ENCODE measurements at regions not wholly inside any gene's neighbourhood (a gene's known extent, or its start where the extent isn't known, plus 50 kb on each side); places are given as distances from the start of the nearest gene placed in this dataset.

DNA sequence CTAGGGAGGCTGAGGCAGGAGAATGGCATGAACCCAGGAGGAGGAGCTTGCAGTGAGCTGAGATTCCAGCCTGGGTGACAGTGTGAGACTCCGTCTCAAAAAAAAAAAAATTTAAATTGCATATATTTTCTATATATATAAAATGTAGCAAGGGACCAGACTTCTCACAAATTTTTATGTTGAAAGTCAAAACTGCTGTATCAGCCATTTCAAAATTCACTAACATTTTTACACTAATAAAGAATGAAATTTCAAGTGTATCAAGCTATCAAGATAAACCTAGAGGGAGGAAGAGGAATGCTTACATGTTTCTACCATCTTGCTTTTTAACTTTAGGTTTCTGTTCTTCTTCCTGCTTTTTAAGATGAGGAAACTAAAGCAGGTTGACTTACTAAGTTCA, 464.0 kb downstream of the KCNJ3 start:
- no peaks in the 10 kb centered on the region for H3K27me3 Mint-ChIP-seq
- no peak for ATAC-seq
- H3K4me1 Mint-ChIP-seq, result no peaks in the 10 kb centered on the region
- H3K36me3 Mint-ChIP-seq, result no peaks in the 10 kb centered on the region
- no peak overlapping the region for H3K27ac Mint-ChIP-seq
- H3K4me3 Mint-ChIP-seq, result no peak overlapping the region
- H3K9me3 Mint-ChIP-seq, result peaks cover 0 to 2% (median 0%) of the 10 kb centered on the region in 9 donors
- POLR2A ChIA-PET, result no interaction called here
- no peak for DNase-seq

DNA sequence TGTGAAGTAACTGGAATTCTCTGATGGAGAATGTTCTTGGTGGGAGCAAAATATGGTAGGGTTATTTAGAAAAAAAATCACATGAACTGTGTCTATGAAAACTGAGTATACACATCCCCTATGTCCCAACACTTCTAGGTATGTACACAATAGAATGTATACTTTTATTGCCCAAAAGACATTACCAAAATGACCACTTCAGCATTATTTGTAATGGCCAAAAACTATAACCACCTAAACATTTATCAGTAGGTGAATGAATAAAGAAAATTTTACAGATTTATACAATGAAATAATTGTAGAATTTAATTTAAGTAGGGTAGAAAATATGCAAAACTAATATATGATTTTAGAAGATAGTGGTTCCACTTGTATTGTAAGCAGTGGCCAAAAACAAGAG, 462.8 kb downstream of the KCNJ3 start:
- Mint-ChIP-seq H3K27ac (no peak overlapping the region), H3K36me3 (no peaks in the 10 kb centered on the region), H3K4me3 (no peak overlapping the region), H3K9me3 (peaks cover 0 to 2% (median 0%) of the 10 kb centered on the region in 9 donors), H3K4me1 (no peaks in the 10 kb centered on the region), H3K27me3 (no peaks in the 10 kb centered on the region)
- no peak for ATAC-seq
- POLR2A ChIA-PET, result no interaction called here
- no peak for DNase-seq

- ATAC-seq (no peak), DNase-seq (no peak)
- Mint-ChIP-seq H3K27me3 (peaks cover 0 to 2% (median 0%) of the 10 kb centered on the region in 5 donors), H3K36me3 (no peaks in the 10 kb centered on the region), H3K27ac (no peak overlapping the region), H3K9me3 (peaks cover 0 to 2% (median 0%) of the 10 kb centered on the region in 9 donors), H3K4me3 (no peak overlapping the region), H3K4me1 (no peaks in the 10 kb centered on the region)
- POLR2A ChIA-PET, result no interaction called here
Measured at GRCh38 chr2:155157711-155158110, 459.2 kb downstream of the KCNJ3 start.

DNA sequence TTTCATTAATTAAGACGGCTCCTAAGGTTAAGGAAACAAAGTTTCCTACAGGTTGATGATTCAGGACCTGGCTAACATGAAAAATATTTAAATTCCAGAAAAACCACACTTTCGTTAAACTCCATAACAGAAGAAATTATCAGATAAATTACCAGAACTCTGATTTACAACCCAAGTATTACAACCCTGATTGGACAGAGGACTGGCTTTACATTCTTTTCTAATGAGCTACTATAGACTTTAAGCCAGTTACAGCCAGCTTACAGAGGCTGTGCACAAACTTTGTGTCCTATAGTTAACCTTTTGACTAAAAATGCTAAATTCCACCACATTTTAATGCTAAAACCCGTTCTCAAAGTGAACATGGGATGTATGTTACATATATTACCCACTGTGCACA, 458.6 kb downstream of the KCNJ3 start:
- H3K9me3 Mint-ChIP-seq, result peaks cover 0 to 2% (median 0%) of the 10 kb centered on the region in 9 donors
- ATAC-seq (no peak), DNase-seq (no peak)
- no peak overlapping the region for H3K4me3 Mint-ChIP-seq
- H3K4me1 Mint-ChIP-seq, result no peaks in the 10 kb centered on the region
- H3K27me3 Mint-ChIP-seq, result peaks cover 0 to 2% (median 0%) of the 10 kb centered on the region in 5 donors
- POLR2A ChIA-PET, result no interaction called here
- H3K36me3 Mint-ChIP-seq, result no peaks in the 10 kb centered on the region
- H3K27ac Mint-ChIP-seq, result no peak overlapping the region

DNA sequence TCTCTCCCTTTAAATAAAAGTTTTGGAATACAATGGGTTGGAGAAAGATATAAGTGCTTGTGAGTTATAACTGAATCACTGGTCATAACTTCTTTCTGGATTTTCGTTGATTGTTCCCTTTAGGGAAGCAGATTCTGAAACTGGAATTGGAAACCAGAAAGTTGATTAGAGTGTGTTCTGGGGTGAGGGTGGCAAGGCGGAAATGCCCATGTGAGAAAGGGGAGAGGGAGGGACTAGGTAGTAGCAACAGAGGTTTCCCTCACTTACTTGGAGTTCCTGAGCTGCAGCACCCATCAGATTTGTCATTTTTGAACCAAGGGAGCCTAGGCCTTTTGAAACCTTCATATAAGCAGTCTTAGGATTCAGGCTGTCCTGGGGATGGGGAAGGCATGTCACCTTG, 453.4 kb downstream of the KCNJ3 start:
- ATAC-seq (no peak), DNase-seq (no peak)
- Mint-ChIP-seq H3K9me3 (no peaks in the 10 kb centered on the region), H3K36me3 (no peaks in the 10 kb centered on the region), H3K27ac (no peak overlapping the region), H3K4me3 (no peak overlapping the region), H3K27me3 (peaks cover 0 to 2% (median 0%) of the 10 kb centered on the region in 5 donors), H3K4me1 (no peaks in the 10 kb centered on the region)
- POLR2A ChIA-PET, result interaction anchor here (0.6 kb wide), 1 partner anchor 1562 kb away, joined by 3 read pairs; no protein-coding TSS in a partner anchor

- no peak overlapping the region for H3K27ac Mint-ChIP-seq
- no peaks in the 10 kb centered on the region for H3K36me3 Mint-ChIP-seq
- H3K27me3 Mint-ChIP-seq, result peaks cover 0 to 2% (median 0%) of the 10 kb centered on the region in 5 donors
- H3K4me3 Mint-ChIP-seq, result no peak overlapping the region
- POLR2A ChIA-PET, result no interaction called here
- DNase-seq (no peak), ATAC-seq (no peak)
- no peaks in the 10 kb centered on the region for H3K4me1 Mint-ChIP-seq
- no peaks in the 10 kb centered on the region for H3K9me3 Mint-ChIP-seq
Measured at GRCh38 chr2:155151472-155151871, 453.0 kb downstream of the KCNJ3 start.

GRCh38 chr2:155145758-155146229, 447.3 kb downstream of the KCNJ3 start:
- Mint-ChIP-seq H3K4me3 (no peak overlapping the region), H3K4me1 (no peaks in the 10 kb centered on the region), H3K27me3 (no peaks in the 10 kb centered on the region), H3K36me3 (no peaks in the 10 kb centered on the region), H3K9me3 (no peaks in the 10 kb centered on the region), H3K27ac (no peak overlapping the region)
- POLR2A ChIA-PET, result no interaction called here
- no peak for ATAC-seq
- DNase-seq, result no peak

GRCh38 chr2:155141418-155141817, 442.9 kb downstream of the KCNJ3 start:
- Mint-ChIP-seq H3K4me1 (no peaks in the 10 kb centered on the region), H3K4me3 (no peak overlapping the region), H3K36me3 (no peaks in the 10 kb centered on the region), H3K27ac (no peak overlapping the region), H3K27me3 (no peaks in the 10 kb centered on the region), H3K9me3 (no peaks in the 10 kb centered on the region)
- DNase-seq (no peak), ATAC-seq (no peak)
- POLR2A ChIA-PET, result no interaction called here

GRCh38 chr2:155125585-155126230, 427.2 kb downstream of the KCNJ3 start:
- Mint-ChIP-seq H3K36me3 (no peaks in the 10 kb centered on the region), H3K4me3 (no peak overlapping the region), H3K27ac (no peak overlapping the region), H3K27me3 (no peaks in the 10 kb centered on the region), H3K9me3 (peaks cover 0 to 16% (median 0%) of the 10 kb centered on the region in 9 donors), H3K4me1 (no peaks in the 10 kb centered on the region)
- DNase-seq, result no peak
- no peak for ATAC-seq
- POLR2A ChIA-PET, result no interaction called here

- POLR2A ChIA-PET, result no interaction called here
- Mint-ChIP-seq H3K4me1 (no peaks in the 10 kb centered on the region), H3K27ac (no peak overlapping the region), H3K4me3 (no peak overlapping the region), H3K9me3 (peaks cover 0 to 18% (median 2%) of the 10 kb centered on the region in 9 donors), H3K27me3 (no peaks in the 10 kb centered on the region), H3K36me3 (no peaks in the 10 kb centered on the region)
- no peak for ATAC-seq
- no peak for DNase-seq
Measured at GRCh38 chr2:155115846-155116245, 417.4 kb downstream of the KCNJ3 start.

DNA sequence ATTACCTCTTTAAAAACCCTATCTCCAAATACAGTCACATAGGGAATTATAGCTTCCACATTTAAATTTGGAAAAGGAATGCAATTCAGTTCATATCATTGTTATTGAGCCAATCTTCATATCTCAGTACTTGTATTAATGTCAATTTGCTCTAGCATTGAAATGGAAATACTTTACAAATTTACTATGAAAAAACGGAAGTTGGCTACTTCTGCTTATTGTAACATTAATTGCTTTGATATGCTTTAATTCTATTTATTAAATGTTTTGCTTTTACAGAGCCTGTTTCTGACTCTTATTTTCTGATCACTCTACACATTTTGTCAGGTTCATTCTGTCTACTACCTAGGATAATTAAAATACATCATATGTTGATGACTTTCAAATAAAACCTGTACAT, 412.6 kb downstream of the KCNJ3 start:
- POLR2A ChIA-PET, result no interaction called here
- H3K27me3 Mint-ChIP-seq, result no peaks in the 10 kb centered on the region
- DNase-seq, result no peak

DNA sequence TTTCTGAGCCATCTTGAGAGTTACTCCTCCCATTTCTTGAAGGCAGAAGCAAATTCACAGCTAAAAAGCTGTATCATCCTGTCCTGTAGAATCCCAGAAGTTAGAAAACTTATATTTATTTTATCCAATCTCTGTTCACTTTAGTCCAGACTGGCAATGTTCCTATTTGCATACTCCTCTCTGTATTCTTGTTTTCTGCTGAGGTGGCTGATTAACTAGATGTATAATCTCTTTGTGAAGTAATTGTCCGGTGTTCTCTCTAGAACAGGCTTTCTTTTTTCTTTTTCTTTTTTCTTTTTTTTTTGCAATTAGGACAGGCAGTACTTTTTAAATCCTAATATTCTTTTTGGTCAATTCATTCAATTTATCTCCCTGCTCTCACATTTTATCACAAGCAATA, 411.0 kb downstream of the KCNJ3 start:
- Mint-ChIP-seq H3K4me1 (no peaks in the 10 kb centered on the region), H3K36me3 (no peaks in the 10 kb centered on the region), H3K27me3 (no peaks in the 10 kb centered on the region), H3K9me3 (peaks cover 0 to 14% (median 2%) of the 10 kb centered on the region in 9 donors), H3K27ac (no peak overlapping the region), H3K4me3 (no peak overlapping the region)
- ATAC-seq, result no peak
- DNase-seq, result no peak
- POLR2A ChIA-PET, result no interaction called here

More for the DNA sequence above, 412.6 kb downstream of the KCNJ3 start:
- H3K4me1 Mint-ChIP-seq, result no peaks in the 10 kb centered on the region
- H3K9me3 Mint-ChIP-seq, result peaks cover 0 to 18% (median 2%) of the 10 kb centered on the region in 9 donors
- no peak overlapping the region for H3K4me3 Mint-ChIP-seq
- no peak overlapping the region for H3K27ac Mint-ChIP-seq
- ATAC-seq, result no peak
- no peaks in the 10 kb centered on the region for H3K36me3 Mint-ChIP-seq

DNA sequence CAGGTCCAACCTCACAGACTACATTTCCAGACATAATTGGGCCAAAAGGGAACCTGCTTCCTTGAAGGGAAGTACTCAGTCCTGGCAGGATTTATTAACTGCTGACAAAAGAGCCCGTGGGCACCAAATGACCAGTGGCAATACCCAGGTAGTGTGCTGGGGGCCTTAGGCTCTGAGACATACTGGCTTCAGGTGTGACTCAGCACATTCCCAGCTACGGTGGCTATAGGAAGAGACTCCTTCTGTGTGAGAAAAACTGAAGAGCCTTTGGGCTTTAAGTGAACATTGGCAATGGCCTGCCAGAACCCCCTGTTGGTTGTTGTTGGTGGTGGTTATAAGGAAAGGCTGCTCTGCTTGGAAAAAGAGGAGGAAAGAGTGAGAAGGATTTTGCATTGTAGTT, 401.8 kb downstream of the KCNJ3 start:
- no peak for DNase-seq
- ATAC-seq, result no peak
- POLR2A ChIA-PET, result no interaction called here
- Mint-ChIP-seq H3K4me1 (no peaks in the 10 kb centered on the region), H3K4me3 (no peak overlapping the region), H3K9me3 (peaks cover 0 to 23% (median 9%) of the 10 kb centered on the region in 9 donors), H3K36me3 (peaks cover 0 to 4% (median 0%) of the 10 kb centered on the region in 3 donors), H3K27me3 (no peaks in the 10 kb centered on the region), H3K27ac (no peak overlapping the region)

DNA sequence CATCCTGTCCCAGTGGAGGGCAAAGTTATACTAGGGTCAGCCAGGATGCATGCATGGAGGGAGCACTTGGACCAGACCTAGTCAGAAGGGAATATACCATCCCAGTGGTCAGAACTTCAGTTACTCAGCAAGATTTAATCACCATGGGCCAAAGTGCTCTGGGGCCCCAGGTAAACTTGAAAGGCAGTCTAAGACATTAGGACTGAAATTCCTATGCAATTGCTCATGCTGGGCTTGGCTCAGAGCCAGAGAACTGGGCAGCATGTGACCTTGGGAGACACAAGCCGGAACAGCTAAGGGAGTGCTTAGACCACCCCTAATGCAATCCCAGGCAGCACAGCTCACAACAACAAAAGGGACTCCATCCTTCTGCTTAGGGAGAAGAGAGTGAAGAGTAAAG, 401.3 kb downstream of the KCNJ3 start:
- POLR2A ChIA-PET, result no interaction called here
- no peak overlapping the region for H3K27ac Mint-ChIP-seq

More for the DNA sequence above, 401.3 kb downstream of the KCNJ3 start:
- Mint-ChIP-seq H3K4me3 (no peak overlapping the region), H3K4me1 (no peaks in the 10 kb centered on the region), H3K9me3 (peaks cover 0 to 23% (median 8%) of the 10 kb centered on the region in 9 donors), H3K36me3 (peaks cover 0 to 4% (median 0%) of the 10 kb centered on the region in 3 donors), H3K27me3 (no peaks in the 10 kb centered on the region)
- DNase-seq, result no peak
- no peak for ATAC-seq

All from naive thymus-derived CD8-positive, alpha-beta T cell (primary cell).